ENCODE measurements at regions not wholly inside any gene's neighbourhood (a gene's known extent, or its start where the extent isn't known, plus 50 kb on each side); places are given as distances from the start of the nearest gene placed in this dataset.

DNA sequence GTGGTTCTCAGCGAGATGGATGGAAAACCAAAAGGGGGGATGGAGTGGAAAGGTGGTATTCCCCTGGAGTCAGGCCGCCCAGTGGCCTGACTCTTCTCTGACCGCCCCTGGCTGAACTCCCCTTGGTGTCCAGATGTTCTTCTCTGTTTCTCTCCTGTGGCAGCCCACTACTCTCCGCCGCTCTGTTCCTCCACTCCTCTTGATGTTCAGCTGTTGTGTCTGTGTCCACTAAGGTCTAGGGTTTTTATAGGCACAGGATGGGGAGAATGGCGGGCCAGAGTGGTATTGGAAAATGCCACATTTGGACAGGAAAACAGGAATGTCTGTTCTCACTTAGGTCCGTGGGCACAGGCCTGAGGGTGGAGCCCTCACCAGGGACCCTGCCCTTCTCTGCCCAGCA, 954.3 kb upstream of the MBL2 start:
- no peak for DNase-seq (ENCODE audit: low spot score)
- H3K4me1 Mint-ChIP-seq (ENCODE audit: unreplicated experiment) = peaks cover 3% of the 10 kb centered on the region
- H3K4me3 Mint-ChIP-seq (ENCODE audit: unreplicated experiment) = no peak overlapping the region
- no peaks in the 10 kb centered on the region for H3K9me3 Mint-ChIP-seq (ENCODE audit: unreplicated experiment)
- peaks cover 1% of the 10 kb centered on the region for H3K27me3 Mint-ChIP-seq (ENCODE audit: unreplicated experiment)
- H3K27ac Mint-ChIP-seq (ENCODE audit: unreplicated experiment) = no peak overlapping the region
- H3K36me3 Mint-ChIP-seq (ENCODE audit: low read depth, unreplicated experiment) = no peaks in the 10 kb centered on the region
- TF ChIP-seq, protein P1, sequence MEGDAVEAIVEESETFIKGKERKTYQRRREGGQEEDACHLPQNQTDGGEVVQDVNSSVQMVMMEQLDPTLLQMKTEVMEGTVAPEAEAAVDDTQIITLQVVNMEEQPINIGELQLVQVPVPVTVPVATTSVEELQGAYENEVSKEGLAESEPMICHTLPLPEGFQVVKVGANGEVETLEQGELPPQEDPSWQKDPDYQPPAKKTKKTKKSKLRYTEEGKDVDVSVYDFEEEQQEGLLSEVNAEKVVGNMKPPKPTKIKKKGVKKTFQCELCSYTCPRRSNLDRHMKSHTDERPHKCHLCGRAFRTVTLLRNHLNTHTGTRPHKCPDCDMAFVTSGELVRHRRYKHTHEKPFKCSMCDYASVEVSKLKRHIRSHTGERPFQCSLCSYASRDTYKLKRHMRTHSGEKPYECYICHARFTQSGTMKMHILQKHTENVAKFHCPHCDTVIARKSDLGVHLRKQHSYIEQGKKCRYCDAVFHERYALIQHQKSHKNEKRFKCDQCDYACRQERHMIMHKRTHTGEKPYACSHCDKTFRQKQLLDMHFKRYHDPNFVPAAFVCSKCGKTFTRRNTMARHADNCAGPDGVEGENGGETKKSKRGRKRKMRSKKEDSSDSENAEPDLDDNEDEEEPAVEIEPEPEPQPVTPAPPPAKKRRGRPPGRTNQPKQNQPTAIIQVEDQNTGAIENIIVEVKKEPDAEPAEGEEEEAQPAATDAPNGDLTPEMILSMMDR (IDR thresholded peaks at IDR 0.05; ENCODE audit: unreplicated experiment) = no peak

DNA sequence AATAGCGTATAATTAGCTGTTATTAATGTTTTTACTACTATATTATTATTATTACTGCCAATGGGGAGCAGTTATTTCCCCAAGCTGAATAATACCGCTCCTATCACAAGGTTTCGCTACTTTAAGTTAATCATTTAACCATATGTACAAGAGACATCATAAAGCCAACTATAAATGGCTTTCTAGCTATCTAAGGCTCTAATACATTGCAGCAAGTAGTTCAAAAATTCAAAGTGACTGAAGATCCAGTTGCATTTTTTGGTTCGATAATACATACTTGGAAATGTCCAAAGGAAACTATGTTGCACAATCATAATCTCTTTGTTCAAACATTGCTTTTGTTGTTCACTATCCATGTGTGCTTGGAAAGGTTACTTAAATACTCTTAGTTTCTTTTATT, 952.0 kb upstream of the MBL2 start:
- TF ChIP-seq, protein P1 (IDR thresholded peaks at IDR 0.05; ENCODE audit: unreplicated experiment) = no peak
- H3K4me1 Mint-ChIP-seq (ENCODE audit: unreplicated experiment) = peaks cover 7% of the 10 kb centered on the region
- DNase-seq (ENCODE audit: low spot score) = no peak
- no peaks in the 10 kb centered on the region for H3K9me3 Mint-ChIP-seq (ENCODE audit: unreplicated experiment)
- no peak overlapping the region for H3K4me3 Mint-ChIP-seq (ENCODE audit: unreplicated experiment)
- H3K36me3 Mint-ChIP-seq (ENCODE audit: low read depth, unreplicated experiment) = no peaks in the 10 kb centered on the region
- no peaks in the 10 kb centered on the region for H3K27me3 Mint-ChIP-seq (ENCODE audit: unreplicated experiment)
- H3K27ac Mint-ChIP-seq (ENCODE audit: unreplicated experiment) = no peak overlapping the region

DNA sequence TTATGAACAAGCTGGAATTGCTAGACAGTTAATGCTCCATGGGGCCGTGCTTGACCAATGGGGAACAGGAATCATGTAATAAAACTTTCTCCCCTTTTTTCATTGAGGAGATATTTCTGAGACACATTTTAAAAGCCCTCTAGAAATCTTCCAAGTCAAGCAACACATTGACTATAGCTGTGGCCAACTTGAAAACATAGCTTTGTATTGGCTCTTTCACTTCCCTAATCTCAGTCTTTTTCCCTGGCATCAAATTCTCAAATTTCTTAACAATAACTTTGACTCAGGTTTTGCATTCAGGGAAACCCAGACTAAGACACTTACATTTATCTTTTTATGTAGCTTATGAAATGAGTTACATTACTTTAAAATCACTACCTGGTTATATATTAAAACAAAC, 947.1 kb upstream of the MBL2 start:
- peaks cover 7% of the 10 kb centered on the region for H3K4me1 Mint-ChIP-seq (ENCODE audit: unreplicated experiment)
- no peaks in the 10 kb centered on the region for H3K27me3 Mint-ChIP-seq (ENCODE audit: unreplicated experiment)
- TF ChIP-seq, protein P1 (IDR thresholded peaks at IDR 0.05; ENCODE audit: unreplicated experiment) = no peak
- H3K27ac Mint-ChIP-seq (ENCODE audit: unreplicated experiment) = no peak overlapping the region
- H3K36me3 Mint-ChIP-seq (ENCODE audit: low read depth, unreplicated experiment) = no peaks in the 10 kb centered on the region
- H3K4me3 Mint-ChIP-seq (ENCODE audit: unreplicated experiment) = no peak overlapping the region
- no peaks in the 10 kb centered on the region for H3K9me3 Mint-ChIP-seq (ENCODE audit: unreplicated experiment)
- no peak for DNase-seq (ENCODE audit: low spot score)

DNA sequence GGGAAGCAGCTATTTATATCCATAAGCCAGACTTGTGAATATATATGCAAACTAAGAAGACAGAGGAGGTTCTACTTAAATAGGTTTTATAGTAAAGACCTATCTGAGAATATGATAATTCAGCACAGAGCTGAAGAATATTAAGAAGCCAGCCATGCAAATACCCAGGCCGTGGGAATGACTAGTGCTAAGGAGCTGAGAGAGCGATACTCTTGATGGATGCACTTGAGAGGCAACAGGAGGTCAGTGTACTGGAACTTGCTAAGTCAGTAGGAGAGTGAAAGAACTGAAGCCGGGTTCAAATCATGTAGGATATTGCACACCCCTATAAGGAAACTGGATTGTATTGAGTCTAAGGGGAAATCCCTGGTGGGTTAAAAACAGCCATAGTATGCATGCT, 943.6 kb upstream of the MBL2 start:
- Mint-ChIP-seq H3K4me3 (ENCODE audit: unreplicated experiment) (no peak overlapping the region), H3K9me3 (ENCODE audit: unreplicated experiment) (no peaks in the 10 kb centered on the region), H3K4me1 (ENCODE audit: unreplicated experiment) (no peaks in the 10 kb centered on the region), H3K36me3 (ENCODE audit: low read depth, unreplicated experiment) (no peaks in the 10 kb centered on the region), H3K27ac (ENCODE audit: unreplicated experiment) (no peak overlapping the region), H3K27me3 (ENCODE audit: unreplicated experiment) (no peaks in the 10 kb centered on the region)
- DNase-seq (ENCODE audit: low spot score) = no peak
- TF ChIP-seq, protein P1 (IDR thresholded peaks at IDR 0.05; ENCODE audit: unreplicated experiment) = no peak

GRCh38 chr10:53713431-53713830, 940.8 kb upstream of the MBL2 start:
- no peak for DNase-seq (ENCODE audit: low spot score)
- H3K4me1 Mint-ChIP-seq (ENCODE audit: unreplicated experiment) = no peaks in the 10 kb centered on the region
- no peak overlapping the region for H3K27ac Mint-ChIP-seq (ENCODE audit: unreplicated experiment)
- H3K4me3 Mint-ChIP-seq (ENCODE audit: unreplicated experiment) = no peak overlapping the region
- TF ChIP-seq, protein P1 (IDR thresholded peaks at IDR 0.05; ENCODE audit: unreplicated experiment) = no peak
- H3K27me3 Mint-ChIP-seq (ENCODE audit: unreplicated experiment) = no peaks in the 10 kb centered on the region
- H3K9me3 Mint-ChIP-seq (ENCODE audit: unreplicated experiment) = no peaks in the 10 kb centered on the region
- no peaks in the 10 kb centered on the region for H3K36me3 Mint-ChIP-seq (ENCODE audit: low read depth, unreplicated experiment)
